CD4-positive, alpha-beta T cell treated with Interleukin-10 for 1 hour (primary cell): ENCODE measurements at regions not wholly inside any gene's neighbourhood (a gene's known extent, or its start where the extent isn't known, plus 50 kb on each side); places are given as distances from the start of the nearest gene placed in this dataset.

Experiments
- DNase-seq: peaks from one replicate; pipeline ENCODE4 v3.0.0-alpha.2; 2020

- peak; percentile 45 for DNase-seq
Observed at GRCh38 chr10:69716711-69717560, 84.8 kb upstream of the COL13A1 start.

- DNase-seq = no peak
Observed at GRCh38 chr10:69718951-69719350, 82.8 kb upstream of the COL13A1 start.

GRCh38 chr10:69721690-69722310, 79.9 kb upstream of the COL13A1 start:
- no peak for DNase-seq

GRCh38 chr10:69723653-69724052, 78.1 kb upstream of the COL13A1 start:
- no peak for DNase-seq

GRCh38 chr10:69726850-69727249, 74.9 kb upstream of the COL13A1 start:
- DNase-seq = no peak

GRCh38 chr10:69728335-69728870, 73.3 kb upstream of the COL13A1 start:
- no peak for DNase-seq

GRCh38 chr10:69729326-69730048, 72.2 kb upstream of the COL13A1 start:
- no peak for DNase-seq

GRCh38 chr10:69730251-69731156, 71.2 kb upstream of the COL13A1 start:
- DNase-seq = no peak

GRCh38 chr10:69731184-69731583, 70.5 kb upstream of the COL13A1 start:
- DNase-seq = no peak

- no peak for DNase-seq
Observed at GRCh38 chr10:69731698-69732097, 70.0 kb upstream of the COL13A1 start.

GRCh38 chr10:69732147-69732825, 69.4 kb upstream of the COL13A1 start:
- no peak for DNase-seq

GRCh38 chr10:69732826-69733150, 68.9 kb upstream of the COL13A1 start:
- no peak for DNase-seq

- DNase-seq = no peak
Observed at GRCh38 chr10:69733791-69734261, 67.9 kb upstream of the COL13A1 start.

GRCh38 chr10:69734416-69734796, 67.3 kb upstream of the COL13A1 start:
- no peak for DNase-seq

- no peak for DNase-seq
Observed at GRCh38 chr10:69734797-69735468, 66.8 kb upstream of the COL13A1 start.

GRCh38 chr10:69736886-69737641, 64.6 kb upstream of the COL13A1 start:
- DNase-seq = no peak

GRCh38 chr10:69738071-69738470, 63.6 kb upstream of the COL13A1 start:
- DNase-seq = no peak

GRCh38 chr10:69738858-69739435, 62.8 kb upstream of the COL13A1 start:
- no peak for DNase-seq

- DNase-seq = no peak
Observed at GRCh38 chr10:69739634-69740033, 62.1 kb upstream of the COL13A1 start.

GRCh38 chr10:69740126-69740525, 61.6 kb upstream of the COL13A1 start:
- no peak for DNase-seq
